ENCODE measurements at regions not wholly inside any gene's neighbourhood (a gene's known extent, or its start where the extent isn't known, plus 50 kb on each side); places are given as distances from the start of the nearest gene placed in this dataset.

DNA sequence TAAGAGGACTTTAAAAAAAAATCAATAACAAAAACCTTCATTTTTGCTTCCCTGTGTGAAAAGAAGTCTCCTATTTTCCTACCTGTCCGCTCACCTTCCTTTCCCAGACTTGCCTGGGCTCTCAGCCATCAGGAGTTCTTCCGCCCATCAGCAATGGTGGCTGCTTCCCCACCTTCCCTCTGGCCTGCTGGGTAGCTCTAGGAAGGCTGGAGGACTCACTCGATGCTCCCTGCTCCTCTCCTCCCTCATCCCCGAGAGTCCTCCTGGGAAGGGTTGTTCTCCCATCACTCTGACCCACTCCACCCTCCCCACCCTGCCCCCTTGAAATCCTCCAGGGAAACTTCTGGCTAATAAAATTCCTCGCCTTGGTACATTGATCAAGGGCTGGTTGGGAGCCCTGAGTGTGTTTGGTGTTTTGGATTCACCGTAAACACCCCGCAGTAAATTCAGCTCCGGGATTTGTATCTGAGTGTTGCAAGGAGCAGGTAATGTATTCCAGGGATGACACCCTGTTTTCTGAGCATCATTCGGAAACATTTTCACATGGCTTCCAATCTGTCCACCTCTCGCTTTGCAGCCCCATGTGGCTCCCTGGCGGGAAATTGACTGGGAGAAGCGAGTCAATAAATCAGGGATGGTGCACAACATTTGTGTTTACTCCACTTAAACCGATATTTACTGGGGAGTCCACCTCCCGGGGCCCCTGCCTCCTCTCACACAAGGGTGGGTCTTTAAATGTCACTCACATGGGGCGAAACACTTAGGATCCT lies 126.4 kb upstream of the SDK1 start:
- TF ChIP-seq POLR2A (IDR thresholded peaks at IDR 0.05) = no peak
- no peaks in the 10 kb centered on the region for H3K9me3 ChIP-seq
- H3K27me3 ChIP-seq = peaks cover 3% of the 10 kb centered on the region
- 76 to 83% methylated on average over 9 to 15 of the region's 15 CpGs for WGBS, 2 donors (ENCODE audit: low coverage in 1 of 2)
- H3K27ac ChIP-seq = no peak overlapping the region
- no peak overlapping the region for H3K4me3 ChIP-seq
- H3K4me1 ChIP-seq = no peaks in the 10 kb centered on the region
- intact Hi-C loops (cut with DNase I; ENCODE audit: low total_unique reads) (no loop called here), in situ Hi-C loops (cut with MboI; ENCODE audit: low pct_ligation_motif_present in 1 of 4, low pct_unique_long_range_greater_than_20kb in 1 of 4, low sequenced_read_pairs in 3 of 4) (no loop called here)
- DNase-seq = no peak
- no peaks in the 10 kb centered on the region for H3K36me3 ChIP-seq

DNA sequence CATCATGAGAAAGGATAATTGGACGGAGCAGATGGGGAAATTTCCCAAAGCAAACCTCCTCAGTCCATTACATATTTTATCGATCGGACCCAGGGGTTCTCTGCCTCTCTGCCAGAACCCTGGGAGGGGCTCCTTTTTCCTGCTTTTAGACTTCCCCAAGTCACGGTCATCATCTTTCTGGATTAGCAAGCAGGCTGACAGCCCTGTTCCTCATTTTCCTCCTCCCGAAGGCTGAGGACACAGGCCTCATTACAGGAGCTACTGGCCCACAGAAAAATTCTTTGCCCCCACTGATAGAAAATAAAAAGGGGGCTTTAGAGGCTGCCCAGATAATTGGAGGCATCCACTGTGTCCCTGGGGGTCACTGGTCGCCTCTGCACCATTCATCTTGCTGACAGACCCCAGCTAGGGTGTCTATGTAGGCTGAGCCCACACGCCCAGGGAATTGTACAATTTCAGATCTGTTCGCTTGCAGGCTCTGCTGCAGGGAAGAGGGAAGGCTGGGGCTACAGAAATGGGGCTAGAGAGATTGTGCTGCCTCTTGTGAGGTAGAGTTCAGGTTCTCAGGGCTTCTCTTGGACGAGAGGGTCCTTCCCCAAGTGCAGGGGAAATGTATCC lies 125.7 kb upstream of the SDK1 start:
- peaks cover 3% of the 10 kb centered on the region for H3K27me3 ChIP-seq
- no peaks in the 10 kb centered on the region for H3K36me3 ChIP-seq
- no peak overlapping the region for H3K27ac ChIP-seq
- WGBS, 2 donors (ENCODE audit: low coverage in 1 of 2) = 72 to 100% methylated on average over 3 to 9 of the region's 9 CpGs
- intact Hi-C loops (cut with DNase I; ENCODE audit: low total_unique reads) = no loop called here
- DNase-seq = no peak
- in situ Hi-C loops (cut with MboI; ENCODE audit: low pct_ligation_motif_present in 1 of 4, low pct_unique_long_range_greater_than_20kb in 1 of 4, low sequenced_read_pairs in 3 of 4) = no loop called here
- no peaks in the 10 kb centered on the region for H3K4me1 ChIP-seq
- TF ChIP-seq POLR2AphosphoS5 (IDR thresholded peaks at IDR 0.05) (no peak), EP300 (IDR thresholded peaks at IDR 0.05; ENCODE audit: low read depth) (no peak), POLR2A (IDR thresholded peaks at IDR 0.05) (no peak)
- TF ChIP-seq, protein P1, sequence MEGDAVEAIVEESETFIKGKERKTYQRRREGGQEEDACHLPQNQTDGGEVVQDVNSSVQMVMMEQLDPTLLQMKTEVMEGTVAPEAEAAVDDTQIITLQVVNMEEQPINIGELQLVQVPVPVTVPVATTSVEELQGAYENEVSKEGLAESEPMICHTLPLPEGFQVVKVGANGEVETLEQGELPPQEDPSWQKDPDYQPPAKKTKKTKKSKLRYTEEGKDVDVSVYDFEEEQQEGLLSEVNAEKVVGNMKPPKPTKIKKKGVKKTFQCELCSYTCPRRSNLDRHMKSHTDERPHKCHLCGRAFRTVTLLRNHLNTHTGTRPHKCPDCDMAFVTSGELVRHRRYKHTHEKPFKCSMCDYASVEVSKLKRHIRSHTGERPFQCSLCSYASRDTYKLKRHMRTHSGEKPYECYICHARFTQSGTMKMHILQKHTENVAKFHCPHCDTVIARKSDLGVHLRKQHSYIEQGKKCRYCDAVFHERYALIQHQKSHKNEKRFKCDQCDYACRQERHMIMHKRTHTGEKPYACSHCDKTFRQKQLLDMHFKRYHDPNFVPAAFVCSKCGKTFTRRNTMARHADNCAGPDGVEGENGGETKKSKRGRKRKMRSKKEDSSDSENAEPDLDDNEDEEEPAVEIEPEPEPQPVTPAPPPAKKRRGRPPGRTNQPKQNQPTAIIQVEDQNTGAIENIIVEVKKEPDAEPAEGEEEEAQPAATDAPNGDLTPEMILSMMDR (IDR thresholded peaks at IDR 0.05) = no peak
- H3K4me3 ChIP-seq = no peak overlapping the region
- H3K9me3 ChIP-seq = no peaks in the 10 kb centered on the region

DNA sequence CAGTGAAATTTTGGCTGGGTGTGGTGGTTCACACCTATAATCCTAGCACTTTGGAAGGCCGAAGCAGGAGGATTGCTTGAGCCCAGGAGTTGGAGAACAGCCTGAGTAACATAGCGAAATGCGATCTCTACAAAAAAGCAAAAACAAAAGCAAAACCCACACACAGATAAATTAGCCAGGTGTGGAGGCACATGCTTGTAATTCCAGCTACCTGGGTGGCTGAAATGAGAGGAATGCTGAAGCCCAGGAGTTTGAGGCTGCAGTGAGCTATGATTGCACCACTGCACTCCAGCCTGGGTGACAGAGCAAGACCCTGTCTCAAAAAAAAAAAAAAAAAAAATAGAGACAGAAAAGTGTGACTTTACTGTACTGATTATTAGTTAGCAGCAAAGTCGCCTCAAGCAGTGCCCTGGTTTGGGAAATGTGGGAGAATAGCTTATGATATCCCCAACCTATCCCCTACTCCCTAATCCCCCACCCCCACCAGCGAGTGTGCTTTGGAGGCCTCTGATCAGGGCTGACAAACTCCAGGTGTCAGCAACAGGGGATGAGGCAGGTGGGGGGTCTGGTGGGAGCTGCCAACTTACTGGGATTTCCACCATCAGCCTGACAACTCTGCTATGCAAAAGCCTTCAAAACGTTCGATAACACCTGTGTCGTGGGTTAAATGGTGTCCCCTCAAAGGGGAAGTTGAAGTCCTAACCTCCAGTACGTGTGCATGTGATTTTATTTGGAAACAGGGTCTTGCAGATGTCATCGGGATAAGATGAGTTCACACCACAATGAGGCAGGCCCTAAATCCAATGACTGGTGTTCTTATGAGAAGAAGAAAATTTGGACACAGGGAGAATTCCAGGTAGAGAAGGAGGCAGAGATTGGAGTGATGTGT lies 124.7 kb upstream of the SDK1 start:
- H3K9me3 ChIP-seq = no peaks in the 10 kb centered on the region
- peaks cover 3% of the 10 kb centered on the region for H3K27me3 ChIP-seq
- 70 to 77% methylated on average over 7 to 10 of the region's 10 CpGs for WGBS, 2 donors (ENCODE audit: low coverage in 1 of 2)
- H3K36me3 ChIP-seq = no peaks in the 10 kb centered on the region
- TF ChIP-seq POLR2A (IDR thresholded peaks at IDR 0.05) (no peak), EP300 (IDR thresholded peaks at IDR 0.05; ENCODE audit: low read depth) (no peak), POLR2AphosphoS5 (IDR thresholded peaks at IDR 0.05) (no peak)
- TF ChIP-seq, protein P1 (IDR thresholded peaks at IDR 0.05) = no peak
- no peak for DNase-seq
- no peaks in the 10 kb centered on the region for H3K4me1 ChIP-seq
- H3K27ac ChIP-seq = no peak overlapping the region
- in situ Hi-C loops (cut with MboI; ENCODE audit: low pct_ligation_motif_present in 1 of 4, low pct_unique_long_range_greater_than_20kb in 1 of 4, low sequenced_read_pairs in 3 of 4) (no loop called here), intact Hi-C loops (cut with DNase I; ENCODE audit: low total_unique reads) (no loop called here)
- H3K4me3 ChIP-seq = no peak overlapping the region

- no peak for DNase-seq
- in situ Hi-C loops (cut with MboI; ENCODE audit: low pct_ligation_motif_present in 1 of 4, low pct_unique_long_range_greater_than_20kb in 1 of 4, low sequenced_read_pairs in 3 of 4) (no loop called here), intact Hi-C loops (cut with DNase I; ENCODE audit: low total_unique reads) (no loop called here)
- H3K27me3 ChIP-seq = peaks cover 3% of the 10 kb centered on the region
- H3K9me3 ChIP-seq = no peaks in the 10 kb centered on the region
- no peak overlapping the region for H3K4me3 ChIP-seq
- H3K4me1 ChIP-seq = no peaks in the 10 kb centered on the region
- H3K27ac ChIP-seq = no peak overlapping the region
- TF ChIP-seq, protein P1 (IDR thresholded peaks at IDR 0.05) = no peak
- TF ChIP-seq POLR2AphosphoS5 (IDR thresholded peaks at IDR 0.05) = no peak
- TF ChIP-seq POLR2A (IDR thresholded peaks at IDR 0.05) = no peak
- no peak for TF ChIP-seq EP300 (IDR thresholded peaks at IDR 0.05; ENCODE audit: low read depth)
- H3K36me3 ChIP-seq = no peaks in the 10 kb centered on the region
- 74 to 76% methylated on average over 2 of the region's 2 CpGs for WGBS, 2 donors (ENCODE audit: low coverage in 1 of 2)
Measured at GRCh38 chr7:3177271-3177670, 123.8 kb upstream of the SDK1 start.
